DMS79 treated with DMSO at 0.1 percent for 48 hours (cell line): ENCODE measurements at regions not wholly inside any gene's neighbourhood (a gene's known extent, or its start where the extent isn't known, plus 50 kb on each side); places are given as distances from the start of the nearest gene placed in this dataset.
"Not testable (repeated sequence)": the region's sequence is repeated elsewhere in the genome, so short reads cannot be mapped to it uniquely, and the experiment has no call there.

Source experiments
- DNase-seq: peaks from one replicate; lab custom pipeline; 2025; lab: John Stamatoyannopoulos, UW

DNA sequence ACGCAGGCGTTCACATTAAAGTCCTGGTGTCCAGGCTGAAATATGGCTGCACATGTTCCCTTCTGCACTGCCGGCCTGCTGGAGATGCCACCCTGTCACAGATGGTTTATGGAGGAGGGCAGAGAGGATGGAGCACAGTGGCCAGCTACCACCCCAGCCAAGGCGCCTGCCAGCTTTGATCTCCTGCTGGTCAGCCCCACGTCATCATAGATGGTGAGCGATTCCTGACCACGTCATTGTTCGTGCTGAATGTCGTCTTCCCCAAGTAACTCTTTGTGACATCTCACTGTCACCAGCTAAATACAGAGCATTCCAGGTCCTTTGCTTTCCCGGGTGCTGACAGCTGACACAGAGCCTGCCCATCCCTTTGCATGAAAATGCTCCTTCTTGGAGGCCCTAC, 248.3 kb downstream of the TTC32 start:
- no peak for DNase-seq

DNA sequence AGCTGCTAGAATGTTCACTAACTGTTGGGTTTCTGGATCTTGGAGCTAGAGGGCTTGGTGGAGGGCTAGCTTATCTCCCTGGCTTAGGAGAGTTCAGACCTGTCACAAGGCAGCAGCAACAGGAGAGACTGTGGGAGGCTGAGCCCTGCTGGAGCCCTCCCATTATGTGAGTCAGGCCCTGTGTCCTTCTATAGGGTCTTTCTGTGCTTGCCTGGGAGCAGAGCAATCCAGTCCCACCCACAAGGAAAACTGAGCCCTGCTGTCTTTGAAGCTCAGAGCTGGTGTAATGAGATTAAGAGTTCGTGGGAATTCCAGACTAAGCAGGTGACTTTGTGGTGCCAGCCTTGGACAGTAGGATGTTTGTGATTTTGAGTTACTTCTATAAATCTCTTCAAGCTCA, 249.0 kb downstream of the TTC32 start:
- no peak for DNase-seq

DNA sequence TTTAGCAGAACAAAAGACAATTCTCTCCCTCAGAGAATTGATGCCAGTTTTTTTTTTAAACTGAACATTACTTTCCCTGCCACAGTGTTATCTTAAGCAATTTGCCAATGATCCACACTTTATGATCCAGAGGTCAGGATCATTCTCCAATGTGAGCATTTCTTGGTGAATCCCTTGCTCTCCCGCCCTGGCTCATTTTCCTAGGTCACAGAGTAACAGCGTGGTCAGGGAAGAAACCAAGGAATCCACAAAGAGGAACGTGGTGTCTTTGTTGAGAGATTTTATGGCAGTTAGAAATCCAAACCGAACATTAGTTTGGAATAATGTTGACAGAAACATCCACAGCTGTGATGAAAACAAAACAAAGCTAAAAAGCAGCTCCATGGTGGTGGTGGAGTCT, 250.3 kb downstream of the TTC32 start:
- no peak for DNase-seq

DNA sequence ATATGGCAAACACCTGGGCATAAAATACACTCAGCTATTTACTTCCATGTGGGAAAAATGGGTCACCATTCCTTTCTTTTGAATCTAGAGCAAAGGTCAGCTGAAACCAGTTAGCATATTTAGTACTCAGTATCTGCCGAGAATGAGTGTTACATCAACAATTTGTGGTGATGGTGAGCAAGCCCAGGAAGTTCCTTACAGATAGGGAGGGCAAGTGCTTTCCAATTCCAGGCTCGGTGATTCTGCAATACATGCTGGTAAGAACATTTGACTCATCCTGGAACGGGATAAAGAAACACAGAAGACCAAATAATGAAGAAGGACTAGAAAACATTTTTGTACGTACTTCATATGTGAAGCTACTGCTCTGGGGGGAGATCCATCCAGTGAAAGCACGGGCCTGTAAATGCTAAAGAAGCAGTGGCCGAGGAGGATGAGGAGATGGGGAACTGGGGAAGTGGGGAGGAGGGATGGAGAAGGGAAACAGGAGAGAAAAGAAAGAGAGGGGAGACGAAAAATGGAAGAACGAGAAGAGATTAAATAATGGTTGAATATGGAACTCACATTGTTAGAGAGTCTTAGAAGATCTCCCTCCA, 251.9 kb downstream of the TTC32 start:
- DNase-seq = no peak

DNA sequence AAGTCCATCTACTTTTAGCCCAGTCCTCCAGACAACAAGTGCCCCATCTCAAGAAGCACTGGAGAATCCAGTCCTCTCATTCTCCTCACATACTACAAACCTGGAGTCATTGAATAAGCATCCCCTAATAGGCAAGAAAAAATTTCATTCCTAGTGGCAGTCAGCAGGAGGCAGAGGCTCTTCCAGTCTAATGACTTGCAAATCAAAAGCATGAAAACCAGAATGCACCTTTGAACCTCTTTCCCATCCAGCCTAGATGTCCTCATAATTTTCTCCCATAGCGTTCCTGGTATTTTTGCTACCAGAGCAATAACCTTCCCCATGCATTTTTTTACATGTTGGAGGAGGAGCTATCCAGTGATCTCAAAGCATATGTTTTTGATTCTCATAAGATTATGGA, 252.6 kb downstream of the TTC32 start:
- DNase-seq = no peak

DNA sequence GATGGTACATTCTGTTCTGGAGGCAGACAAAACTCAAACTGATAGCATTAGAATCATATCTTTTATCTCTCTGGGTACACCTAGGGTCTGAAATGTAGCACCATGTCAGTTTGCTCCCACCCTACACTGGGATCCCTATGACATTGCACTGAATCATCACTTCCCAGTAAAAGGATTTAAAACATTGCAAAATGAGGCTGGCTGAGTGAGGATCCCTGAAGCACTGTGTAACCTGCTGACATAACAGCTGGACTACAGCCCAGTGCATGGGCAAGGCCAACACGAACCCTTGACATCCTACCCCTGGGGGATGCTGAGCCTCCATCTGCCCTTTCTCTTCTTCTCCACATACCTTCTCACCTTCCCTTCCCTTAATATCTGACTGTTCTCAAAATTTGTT, 253.2 kb downstream of the TTC32 start:
- no peak for DNase-seq

DNA sequence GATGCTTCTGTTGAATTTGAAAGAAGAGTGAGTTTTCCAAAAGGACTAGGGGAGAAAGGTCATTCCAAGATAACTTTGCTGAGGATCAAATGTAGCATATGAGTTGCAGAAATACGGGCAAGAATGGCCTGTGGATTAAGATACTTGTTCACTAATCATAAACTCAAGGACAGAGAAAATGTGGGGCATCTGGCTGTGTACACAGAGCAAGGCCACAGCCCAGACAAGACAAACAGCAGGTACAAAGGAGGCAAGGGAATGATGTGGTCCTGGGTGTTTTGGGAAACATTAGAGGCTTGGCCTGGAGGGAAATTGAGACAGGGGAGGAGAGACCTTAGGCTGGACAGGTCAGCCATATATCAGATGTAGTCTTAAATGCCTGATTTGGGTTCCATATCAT, 254.8 kb downstream of the TTC32 start:
- no peak for DNase-seq

DNA sequence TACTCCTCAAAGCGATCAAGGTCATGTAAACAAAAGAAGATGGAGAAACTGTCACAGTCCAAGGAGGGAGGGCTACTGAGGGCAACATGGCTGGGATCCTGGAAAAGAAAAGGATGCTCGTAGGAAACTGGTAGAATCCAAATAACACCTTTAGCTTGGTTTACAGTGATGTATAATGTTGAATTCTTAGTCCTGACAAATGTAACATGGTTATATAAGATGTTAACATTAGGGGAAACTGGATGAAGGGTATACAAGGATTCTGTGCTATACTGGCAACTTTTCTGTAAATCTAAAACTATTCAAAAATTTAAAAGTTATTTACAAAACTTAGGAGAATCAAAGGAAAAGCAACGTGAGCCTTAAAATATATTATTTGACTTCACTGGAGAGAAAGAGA, 257.0 kb downstream of the TTC32 start:
- no peak for DNase-seq

DNA sequence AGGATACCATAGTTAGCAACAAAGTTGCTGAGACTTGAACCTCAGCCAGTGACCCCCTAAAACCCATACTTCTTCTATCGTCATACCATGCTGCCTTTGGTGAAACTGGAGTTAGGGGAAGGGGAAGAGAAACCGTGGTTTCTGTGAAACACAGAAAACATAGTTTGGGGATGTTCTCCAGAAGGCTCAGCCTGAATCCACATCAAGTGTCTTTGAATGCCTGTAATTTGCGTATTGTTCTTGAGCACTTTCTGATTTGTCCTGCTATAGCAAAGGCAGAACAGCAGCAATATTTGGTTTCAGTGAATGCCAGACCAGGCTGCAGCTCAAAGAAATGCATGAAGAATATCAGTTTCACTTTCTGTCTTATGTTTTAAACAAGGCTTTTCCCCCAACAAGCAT, 258.7 kb downstream of the TTC32 start:
- no peak for DNase-seq

DNA sequence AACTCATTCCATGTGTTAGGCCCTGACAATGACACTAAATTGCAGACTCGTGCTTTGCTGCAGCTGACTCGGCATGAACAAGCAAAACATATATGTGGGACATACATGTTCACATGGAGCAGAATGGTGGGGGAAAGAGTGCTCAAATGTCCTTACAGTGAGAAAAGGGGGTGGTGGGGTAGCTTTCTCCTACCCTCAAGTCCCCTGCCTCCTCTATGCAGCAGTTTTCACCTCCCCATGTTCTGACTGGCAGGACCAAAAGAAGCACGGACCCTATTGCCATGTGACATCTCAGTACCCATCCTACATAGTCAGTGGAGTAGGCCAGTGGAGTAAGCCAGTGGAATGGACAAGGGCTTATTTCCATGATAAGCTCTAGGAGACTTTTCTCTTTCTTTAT, 259.3 kb downstream of the TTC32 start:
- DNase-seq = no peak

DNA sequence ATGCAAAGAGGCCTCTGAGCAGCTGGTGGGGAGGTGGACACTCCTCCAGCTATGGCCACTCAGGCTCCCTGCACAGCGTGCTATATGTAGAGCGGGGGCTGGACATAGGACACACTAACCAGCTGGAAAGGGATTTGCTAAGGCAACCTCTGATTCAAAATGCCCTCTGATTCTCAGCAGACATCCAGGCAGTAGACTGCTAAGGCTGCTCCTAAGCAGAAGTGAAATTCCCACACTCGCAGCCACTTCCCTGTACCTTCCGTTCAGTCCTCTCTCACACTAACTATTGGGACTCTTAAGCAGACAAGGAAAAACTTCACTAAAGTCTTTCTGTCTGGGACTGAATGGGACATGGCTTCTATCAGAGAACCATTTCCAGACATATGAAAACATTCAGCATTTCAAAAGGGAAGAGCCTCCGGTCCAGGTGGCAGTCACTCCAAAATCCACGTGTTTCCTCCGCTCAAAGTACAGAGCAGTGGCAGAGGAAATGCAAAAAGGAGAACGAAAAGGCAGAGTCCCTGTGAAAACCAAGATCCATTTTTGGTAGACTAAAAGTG, 265.8 kb downstream of the TTC32 start:
- no peak for DNase-seq

DNA sequence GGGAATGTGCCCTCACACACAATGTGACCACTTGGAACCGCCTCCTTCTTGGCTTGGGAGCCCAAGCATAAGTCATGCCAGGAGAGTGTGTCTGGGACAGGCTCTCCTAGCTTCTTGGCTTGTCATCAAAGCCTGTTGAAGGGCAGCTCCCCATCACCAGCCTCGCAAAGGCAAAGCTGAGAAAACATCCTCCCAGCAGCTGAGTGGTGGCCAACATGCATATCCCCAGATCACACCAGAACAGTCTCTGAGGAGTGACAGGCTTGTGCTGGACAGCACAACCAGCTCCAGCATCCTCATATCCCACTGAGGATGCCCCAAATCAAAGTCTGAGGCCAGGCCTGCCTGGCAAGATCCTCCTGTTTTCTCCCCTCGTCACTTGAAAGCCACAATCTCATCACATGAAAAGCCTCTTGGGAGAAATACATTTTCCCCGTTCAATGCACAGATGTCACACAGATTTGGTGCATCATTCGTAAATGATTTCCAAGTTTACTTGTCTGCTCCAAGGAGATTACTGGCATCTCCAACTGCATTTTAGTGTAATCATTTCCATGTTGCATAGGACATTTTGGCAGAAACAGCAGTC, 269.3 kb downstream of the TTC32 start:
- DNase-seq = no peak

DNA sequence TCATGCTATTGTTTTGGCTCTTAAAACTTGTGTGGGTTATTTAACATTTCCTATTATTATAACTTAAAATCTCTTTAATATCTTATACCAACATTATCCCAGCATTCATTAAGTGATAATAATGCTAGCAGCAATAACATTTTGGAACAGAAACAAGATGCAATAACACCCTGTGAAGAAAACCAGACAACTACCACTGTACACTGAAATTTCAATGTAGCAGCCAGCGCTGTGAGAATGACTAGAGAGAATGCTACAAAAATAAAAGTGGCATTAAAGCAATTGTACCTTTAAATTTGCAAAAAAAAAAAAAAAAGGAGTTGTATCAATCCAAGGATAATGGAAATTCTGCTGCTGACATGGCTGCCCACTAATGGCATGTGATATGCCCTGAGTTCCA, 269.9 kb downstream of the TTC32 start:
- no peak for DNase-seq

DNA sequence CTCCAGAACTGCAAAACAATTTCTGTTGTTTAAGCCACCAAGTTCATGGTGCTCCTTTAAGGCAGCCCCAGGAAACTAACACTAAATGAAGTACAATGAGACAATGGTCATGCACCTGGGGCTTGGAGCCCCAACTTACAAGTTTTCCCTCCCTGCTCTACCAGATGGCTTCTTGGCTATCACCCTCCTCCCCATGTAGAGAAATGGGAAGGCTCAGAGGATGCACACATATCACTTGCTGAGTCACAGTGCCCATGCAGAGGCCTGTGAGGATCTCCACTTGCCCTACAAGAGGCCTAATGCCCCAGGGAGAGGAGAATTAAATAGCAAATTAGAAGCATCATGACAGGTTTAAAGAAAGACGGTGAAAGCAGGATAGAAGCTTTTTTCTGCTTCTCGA, 270.9 kb downstream of the TTC32 start:
- no peak for DNase-seq

DNA sequence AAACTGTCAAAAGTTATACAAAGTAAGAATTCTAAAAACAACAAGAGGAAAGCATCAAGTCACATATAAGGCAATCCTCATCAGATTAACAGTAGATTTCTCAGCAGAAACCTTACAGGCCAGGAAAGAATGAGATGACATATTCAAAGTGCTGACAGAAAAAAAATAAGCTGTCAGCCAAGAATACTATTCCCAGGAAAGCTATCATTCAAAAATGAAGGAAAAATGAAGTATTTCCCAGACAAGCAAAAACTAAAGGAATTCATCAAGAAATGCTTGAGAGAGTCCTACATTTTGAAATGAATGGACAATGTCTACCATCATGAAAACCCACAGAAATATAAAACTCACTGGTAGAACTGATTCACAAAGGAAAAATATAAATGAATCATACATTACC, 268.9 kb upstream of the OSR1 start:
- no peak for DNase-seq

DNA sequence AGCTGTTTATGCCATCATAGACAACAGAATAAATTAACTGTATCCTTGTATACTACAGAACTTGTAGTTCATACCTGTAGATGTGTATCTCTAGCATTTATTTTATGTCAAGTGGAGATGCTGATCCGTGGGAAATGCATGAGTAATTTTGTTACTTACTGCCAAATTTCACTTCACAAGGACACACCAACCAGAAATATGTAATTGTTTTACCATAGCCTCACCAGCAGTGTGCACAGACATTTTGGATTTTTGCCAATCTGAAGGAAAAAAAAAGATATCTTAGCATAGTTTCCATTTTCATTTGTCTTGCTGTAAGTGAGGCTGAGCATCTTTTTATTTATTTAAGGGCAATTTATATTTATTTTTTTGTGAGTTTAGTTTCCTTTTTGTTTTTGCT, 265.1 kb upstream of the OSR1 start:
- DNase-seq = no peak

DNA sequence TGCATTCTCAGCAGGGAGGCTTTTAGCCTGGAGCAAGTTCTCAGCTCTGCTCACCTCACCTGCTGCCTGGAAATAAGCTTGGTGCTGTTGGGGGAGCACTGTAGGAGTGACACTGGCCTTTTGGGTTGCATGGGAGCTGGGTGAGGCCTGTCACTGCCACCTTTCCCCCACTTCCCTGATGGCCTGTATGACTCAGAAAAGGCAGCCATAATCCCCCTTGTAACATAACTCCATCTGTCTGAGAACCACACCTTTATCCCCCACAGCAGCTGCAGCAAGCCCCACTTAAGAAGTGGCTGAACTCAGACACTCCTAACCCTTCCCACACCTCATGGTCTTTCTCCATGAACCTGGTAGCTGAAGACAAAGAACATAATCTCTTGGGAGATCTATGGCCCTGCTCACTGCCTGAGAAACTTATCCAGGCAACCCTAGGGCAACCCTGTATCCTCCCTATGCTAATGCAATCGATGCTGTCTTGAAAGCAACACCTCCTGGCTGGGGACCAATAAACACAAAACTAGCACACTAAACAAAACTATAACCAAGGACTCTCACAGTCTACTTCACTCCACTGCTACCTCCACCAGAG, 258.9 kb upstream of the OSR1 start:
- DNase-seq = no peak

DNA sequence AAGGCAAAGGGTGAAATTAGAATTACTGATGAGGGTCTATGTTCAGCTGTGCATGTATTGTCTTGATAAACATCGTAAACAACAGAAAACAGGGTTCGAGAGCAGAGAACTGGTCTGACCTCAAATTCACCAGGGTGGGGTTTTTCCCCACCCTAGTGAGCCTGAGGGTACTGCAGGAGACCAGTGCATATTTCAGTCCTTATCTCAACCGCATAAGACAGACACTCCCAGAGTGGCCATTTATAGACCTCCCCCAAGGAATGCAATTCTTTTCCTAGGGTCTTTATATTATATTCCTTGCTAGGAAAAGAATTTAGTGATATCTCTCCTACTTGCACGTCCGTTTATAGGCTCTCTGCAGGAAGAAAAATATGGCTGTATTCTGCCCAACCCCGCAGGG, 257.0 kb upstream of the OSR1 start:
- not testable (repeated sequence) for DNase-seq

DNA sequence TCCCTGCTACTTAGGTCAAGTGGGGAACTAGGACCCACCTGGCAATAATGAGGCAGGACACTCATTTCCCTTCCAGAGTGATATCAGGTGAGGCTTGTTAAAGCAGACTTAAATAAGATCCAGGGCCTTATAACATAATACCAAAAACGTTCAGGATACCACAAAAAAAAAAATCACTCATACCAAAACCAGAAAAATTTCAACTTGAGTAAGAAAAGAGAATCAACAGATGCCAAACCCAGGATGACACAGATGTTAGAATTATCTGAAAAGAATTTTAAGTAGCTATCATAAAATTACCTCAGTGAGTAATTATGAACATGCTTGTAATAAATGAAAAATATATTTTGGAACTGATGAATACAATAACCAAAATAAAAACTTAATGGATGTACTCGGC, 255.6 kb upstream of the OSR1 start:
- no peak for DNase-seq

DNA sequence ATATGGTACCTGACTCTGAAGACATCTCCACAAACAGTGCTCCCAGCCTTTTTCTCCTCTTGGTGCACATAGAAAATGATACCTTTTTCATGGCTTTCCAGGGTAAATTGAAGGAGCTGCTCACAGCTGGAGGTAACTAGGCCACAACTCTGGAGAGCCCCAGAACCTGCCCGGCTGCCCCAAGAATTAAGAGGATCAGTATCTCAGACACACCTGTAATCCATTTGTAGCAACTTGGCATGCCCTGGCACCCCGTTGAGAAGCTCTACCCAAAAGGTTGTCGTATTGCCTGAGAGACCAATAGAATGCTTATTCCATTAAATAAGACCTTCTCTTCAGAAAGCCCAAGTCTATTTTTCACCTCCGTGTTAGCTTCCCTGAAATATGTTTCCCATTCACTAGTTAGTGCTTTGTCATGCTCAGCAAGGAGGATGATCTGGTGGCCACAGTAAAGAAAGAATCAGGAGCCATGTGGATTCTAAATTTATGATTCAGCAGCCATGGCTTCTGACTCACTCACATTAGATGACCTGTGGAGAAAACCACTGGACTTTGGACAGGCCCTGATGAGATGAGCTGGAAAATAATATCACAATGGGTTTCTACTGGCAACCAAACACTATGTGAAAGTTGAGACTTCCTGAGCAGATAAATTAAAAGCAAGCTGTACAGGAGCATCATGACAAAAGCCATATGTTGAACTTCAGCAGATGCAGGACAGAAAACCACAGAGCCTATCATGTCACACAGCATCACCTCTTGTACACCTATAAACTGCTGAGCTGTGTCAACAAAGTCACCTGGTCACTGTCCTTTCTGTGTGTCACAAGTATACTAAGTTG, 253.3 kb upstream of the OSR1 start:
- no peak for DNase-seq

DNA sequence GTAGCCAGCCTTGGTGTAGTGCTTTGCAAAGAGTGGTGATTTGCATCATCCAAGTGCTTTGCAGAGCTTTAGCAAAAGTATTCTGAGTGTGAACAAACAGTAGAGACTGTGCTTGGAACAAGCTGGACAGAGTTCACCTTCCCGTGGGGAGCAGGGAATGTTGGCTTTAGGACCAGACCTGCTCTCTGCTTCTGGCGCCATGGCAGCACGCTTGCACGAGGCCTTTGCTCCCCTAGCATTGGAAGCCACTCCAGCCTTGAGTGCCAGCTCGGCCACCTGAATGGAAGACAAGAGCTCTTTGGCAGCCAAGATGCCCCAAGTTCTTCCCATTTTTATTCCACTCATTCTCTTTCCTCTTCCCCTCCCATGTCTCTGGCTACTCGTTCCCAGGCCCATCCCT, 250.8 kb upstream of the OSR1 start:
- DNase-seq = no peak

DNA sequence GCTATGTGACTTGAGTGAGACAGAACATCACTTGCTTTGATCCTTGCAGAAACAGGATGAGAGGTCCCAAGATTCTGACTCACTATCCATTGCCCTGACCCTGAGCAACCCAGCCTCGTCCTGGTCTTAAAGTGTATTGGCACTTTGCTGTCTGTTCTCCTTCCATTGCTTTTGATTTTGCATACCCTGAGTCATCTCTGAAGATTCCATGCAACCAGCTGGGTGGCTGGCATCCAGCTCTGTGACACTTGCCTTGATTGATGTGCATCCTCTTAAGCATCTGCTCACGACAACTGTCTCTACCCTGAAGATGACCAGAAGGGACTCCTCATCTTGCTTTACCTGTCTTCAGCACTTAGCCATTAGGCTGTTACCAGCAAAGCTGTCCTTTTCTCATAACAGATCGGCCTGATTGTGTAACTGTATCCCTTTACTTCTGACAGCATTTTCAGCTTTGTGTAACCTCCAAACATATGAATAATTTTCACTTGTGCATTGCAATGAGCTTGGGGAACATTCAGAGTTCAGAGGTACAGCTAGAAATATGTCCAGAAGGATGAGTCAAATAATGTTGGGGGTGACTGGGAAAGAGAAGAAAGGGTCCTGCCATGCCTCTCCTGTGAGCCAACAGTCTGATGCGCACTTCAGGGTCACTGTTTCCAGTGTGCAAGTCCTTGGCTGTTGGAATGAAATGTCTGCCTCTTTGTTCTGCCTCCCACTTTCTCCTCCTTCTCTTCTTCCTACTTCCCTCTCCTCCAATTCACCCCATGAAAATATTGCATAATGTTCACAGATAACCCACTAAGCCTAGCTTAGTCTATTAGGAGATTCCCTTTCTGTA, 249.7 kb upstream of the OSR1 start:
- DNase-seq = no peak
